ENCODE measurements at regions not wholly inside any gene's neighbourhood (a gene's known extent, or its start where the extent isn't known, plus 50 kb on each side); places are given as distances from the start of the nearest gene placed in this dataset.

DNA sequence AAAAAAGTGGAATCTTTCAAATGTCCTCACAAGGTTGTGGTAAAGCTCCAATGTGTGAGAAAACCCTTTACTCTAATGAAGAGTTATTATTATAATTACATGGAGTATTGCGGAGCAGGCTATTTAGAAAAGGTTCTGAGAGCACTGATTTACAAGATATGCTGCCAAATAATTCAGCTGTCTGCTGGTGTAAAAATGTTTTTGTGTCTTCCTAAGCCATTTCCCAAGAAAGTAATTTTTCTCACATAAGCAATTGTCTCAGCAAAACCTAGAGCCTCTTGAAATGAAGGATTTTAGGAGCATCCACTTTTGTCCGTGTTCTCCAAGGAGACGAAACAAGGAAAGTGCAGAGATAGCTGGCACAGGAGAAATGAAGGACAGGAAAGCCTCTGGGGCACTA lies 229.6 kb upstream of the STARD13 start:
- DNase-seq (ENCODE audit: low read depth) = no peak

DNA sequence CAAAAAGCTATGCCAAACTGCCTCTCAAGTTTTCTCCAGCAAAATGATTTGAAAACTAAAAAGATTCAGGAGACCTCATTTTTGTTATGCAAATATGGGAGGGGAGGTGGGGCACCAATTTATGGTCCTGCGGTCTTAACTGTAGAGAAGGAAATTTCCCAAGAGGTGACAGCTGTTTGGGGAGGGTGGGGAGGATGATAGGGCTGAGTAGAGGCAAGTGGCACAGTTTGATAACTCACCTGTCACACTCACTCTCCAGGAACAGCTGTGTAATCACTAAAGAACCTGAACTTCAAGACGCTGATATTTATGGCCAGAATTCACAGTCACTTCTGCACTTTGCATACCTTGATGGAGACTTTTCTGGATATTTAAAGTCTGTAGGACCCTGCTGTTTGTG lies 232.9 kb upstream of the STARD13 start:
- DNase-seq (ENCODE audit: low read depth) = no peak

GRCh38 chr13:33519561-33520467 lies 234.3 kb upstream of the STARD13 start:
- no peak for DNase-seq (ENCODE audit: low read depth)

DNA sequence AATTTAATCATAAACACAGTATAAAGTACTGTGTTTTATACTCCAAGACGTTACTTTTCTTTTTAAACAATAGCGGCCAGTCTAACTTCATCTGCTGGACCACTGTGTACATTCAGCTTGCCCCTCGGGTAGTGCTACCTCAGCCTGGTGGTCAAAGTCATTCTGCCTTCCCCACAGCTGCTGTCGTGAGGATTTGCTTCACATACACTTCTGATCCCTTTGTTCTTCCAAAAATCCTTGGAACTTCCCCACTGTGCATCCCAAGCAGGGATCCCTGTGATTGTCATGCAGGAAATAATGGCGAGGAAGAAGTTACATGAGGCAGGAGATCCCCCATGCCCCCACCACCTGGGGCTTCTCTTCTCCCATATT lies 234.9 kb upstream of the STARD13 start:
- DNase-seq (ENCODE audit: low read depth) = no peak

- DNase-seq (ENCODE audit: low read depth) = no peak
These were observed 238.5 kb upstream of the STARD13 start for GRCh38 chr13:33524086-33524485.

DNA sequence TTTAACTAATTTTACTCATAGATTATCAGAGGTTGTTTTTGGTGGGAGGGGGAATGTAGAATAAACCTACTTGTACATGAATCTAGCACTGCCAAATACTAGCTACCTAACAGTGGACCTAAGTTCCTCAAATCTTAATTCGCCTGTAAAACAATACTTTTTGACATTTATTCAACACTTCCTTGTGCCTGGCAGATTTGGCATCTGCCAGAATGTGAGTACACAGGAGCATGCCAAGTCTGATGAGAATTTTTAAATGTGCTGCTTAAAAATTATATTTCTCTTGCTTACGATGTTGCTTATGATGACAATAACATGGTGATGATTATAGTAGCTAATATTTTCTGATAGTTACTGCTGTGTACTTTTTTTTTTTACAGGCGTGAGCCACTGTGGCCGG lies 240.2 kb upstream of the STARD13 start:
- no peak for DNase-seq (ENCODE audit: low read depth)

DNA sequence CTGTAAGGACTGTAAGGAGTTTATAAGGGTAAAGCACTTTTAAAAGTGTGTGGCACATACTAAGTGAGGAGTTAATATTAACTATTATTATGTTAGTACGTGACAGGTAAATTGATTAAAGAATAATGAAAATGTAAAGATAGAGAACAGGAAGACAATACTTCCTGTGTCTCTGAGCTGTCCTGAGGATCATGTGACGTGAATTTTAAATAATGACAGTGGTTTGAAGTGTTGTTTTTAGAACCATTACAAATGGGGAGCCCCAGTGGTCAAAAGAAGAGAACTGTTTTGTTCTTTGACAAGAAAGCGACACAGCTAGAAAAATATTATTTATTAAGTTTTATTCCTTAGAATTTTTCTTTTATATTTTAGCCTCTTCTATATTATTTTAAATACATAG lies 241.2 kb upstream of the STARD13 start:
- no peak for DNase-seq (ENCODE audit: low read depth)

GRCh38 chr13:33528896-33529295 lies 243.3 kb upstream of the STARD13 start:
- DNase-seq (ENCODE audit: low read depth) = no peak

DNA sequence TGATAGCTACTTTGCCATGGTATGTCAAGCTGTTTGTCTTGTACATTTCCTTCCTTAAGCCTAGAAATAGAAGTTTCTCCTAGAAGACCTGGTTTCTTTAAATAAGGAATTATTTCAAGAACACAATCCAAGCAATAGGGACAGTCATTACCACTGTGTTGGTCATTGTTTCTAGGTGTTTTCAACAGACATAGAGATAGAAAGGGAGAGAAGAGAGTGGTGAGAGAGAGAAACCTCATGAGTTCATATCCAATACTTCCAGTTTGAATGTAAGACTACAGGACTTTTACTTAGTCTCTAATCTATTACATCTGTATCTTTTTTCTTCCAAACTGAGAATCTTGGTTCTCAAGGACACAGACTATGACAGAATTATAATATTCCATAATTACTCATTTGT lies 245.9 kb upstream of the STARD13 start:
- DNase-seq (ENCODE audit: low read depth) = no peak

DNA sequence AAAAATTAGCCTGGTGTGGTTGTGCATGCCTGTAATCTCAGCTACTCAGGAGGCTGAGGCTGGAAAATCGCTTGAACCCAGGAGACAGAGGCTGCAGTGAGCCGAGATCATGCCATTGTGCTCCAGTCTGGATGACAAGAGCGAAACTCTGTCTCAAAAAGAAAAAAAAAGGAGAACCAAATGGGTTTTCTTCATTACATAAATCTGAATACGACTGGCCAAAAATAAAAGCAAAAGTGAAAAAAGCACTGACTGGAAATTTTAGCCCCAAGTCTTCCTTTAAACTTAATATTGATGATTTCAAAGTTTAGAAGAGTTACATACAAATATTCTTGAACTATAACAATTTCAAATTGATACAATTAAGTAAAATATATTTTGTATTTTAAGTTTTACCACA lies 249.5 kb upstream of the STARD13 start:
- DNase-seq (ENCODE audit: low read depth) = no peak

DNA sequence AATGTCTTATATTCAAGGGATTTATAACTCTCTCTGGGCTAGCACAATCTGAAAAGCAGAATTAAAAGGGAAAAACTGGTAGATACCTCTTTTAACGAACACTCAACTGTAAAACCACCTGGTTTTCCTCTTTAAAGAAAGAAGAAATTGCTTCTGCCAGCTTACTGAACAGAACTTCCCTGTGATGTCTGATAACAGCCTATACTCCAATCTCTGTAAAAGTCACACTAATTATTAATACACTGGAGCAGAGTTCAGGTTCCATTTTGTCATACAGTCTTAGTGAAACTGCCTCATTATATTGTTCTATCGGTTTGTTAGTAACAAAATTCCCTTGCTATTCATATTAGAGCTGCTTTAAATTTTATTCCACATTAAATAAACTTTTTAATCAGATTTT lies 251.0 kb upstream of the STARD13 start:
- DNase-seq (ENCODE audit: low read depth) = no peak

- DNase-seq (ENCODE audit: low read depth) = no peak
These were observed 251.5 kb upstream of the STARD13 start for GRCh38 chr13:33537026-33537425.

- DNase-seq (ENCODE audit: low read depth) = no peak
These were observed 252.1 kb upstream of the STARD13 start for GRCh38 chr13:33537676-33538075.

- DNase-seq (ENCODE audit: low read depth) = no peak
These were observed 255.9 kb upstream of the STARD13 start for GRCh38 chr13:33541456-33541855.

- DNase-seq (ENCODE audit: low read depth) = no peak
These were observed 256.4 kb upstream of the STARD13 start for GRCh38 chr13:33541962-33542308.

- peak; percentile 98 for DNase-seq (ENCODE audit: low read depth)
These were observed 256.9 kb upstream of the STARD13 start for GRCh38 chr13:33542309-33543088.

DNA sequence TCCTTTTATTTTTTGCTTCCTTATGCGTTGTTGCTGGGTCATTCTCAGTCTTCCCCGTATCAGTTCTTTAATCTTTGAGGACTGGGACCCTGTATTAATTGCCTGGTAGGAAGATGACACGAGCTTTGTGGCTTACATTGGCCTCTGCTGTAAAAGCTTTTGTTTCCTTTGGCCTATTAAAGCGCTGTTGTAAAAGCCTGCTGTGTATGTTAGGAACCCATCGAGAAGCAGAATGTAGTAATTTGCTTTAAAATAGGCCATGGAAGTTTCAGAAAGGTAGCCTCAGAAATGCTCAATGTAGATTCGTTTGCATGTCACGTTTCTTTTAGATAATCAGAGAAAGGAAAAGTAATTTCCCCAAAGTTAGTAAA lies 257.5 kb upstream of the STARD13 start:
- no peak for DNase-seq (ENCODE audit: low read depth)

- no peak for DNase-seq (ENCODE audit: low read depth)
These were observed 258.2 kb upstream of the STARD13 start for GRCh38 chr13:33543631-33544265.

GRCh38 chr13:33544308-33544707 lies 258.8 kb upstream of the STARD13 start:
- DNase-seq (ENCODE audit: low read depth) = no peak

- DNase-seq (ENCODE audit: low read depth) = no peak
These were observed 259.9 kb upstream of the STARD13 start for GRCh38 chr13:33545492-33545891.

GRCh38 chr13:33547035-33547434 lies 261.5 kb upstream of the STARD13 start:
- DNase-seq (ENCODE audit: low read depth) = no peak

- no peak for DNase-seq (ENCODE audit: low read depth)
These were observed 262.5 kb upstream of the STARD13 start for GRCh38 chr13:33548069-33548468.

DNA sequence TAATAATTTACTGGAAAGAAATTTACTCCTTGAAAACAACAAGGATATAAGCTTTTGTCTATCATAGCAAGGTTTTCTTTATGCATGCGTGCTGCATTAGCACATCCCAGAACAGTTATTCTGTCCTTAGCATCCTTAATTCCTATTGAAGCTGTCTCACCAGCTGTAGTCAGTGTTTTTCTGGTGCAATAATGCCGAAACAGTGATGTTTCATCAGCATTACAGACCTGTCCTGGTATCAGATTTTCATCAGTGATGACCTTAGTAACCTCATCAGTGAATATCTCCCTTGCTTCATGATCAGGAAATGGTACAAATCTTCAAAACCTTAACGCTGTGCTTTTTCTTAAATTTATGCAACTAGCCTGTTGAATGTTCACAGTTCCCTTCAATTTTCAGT lies 264.7 kb upstream of the STARD13 start:
- no peak for DNase-seq (ENCODE audit: low read depth)

All from stimulated activated CD4-positive, alpha-beta T cell treated with anti-CD3 and anti-CD28 coated beads, Interleukin-2, amount 100 ng/mL, for 4 hours (primary cell).